ENCODE measurements at regions not wholly inside any gene's neighbourhood (a gene's known extent, or its start where the extent isn't known, plus 50 kb on each side); places are given as distances from the start of the nearest gene placed in this dataset.

- no peak overlapping the region for H3K4me3 ChIP-seq
- no peaks in the 10 kb centered on the region for H3K4me1 ChIP-seq
- H3K36me3 ChIP-seq: no peaks in the 10 kb centered on the region
- no peak overlapping the region for H3K27ac ChIP-seq
- H3K9me3 ChIP-seq: no peaks in the 10 kb centered on the region
- no peak for TF ChIP-seq POLR2AphosphoS5 (IDR thresholded peaks at IDR 0.05; ENCODE audit: insufficient read depth in 1 of 2, low read depth in 1 of 2)
- TF ChIP-seq POLR2A (IDR thresholded peaks at IDR 0.05): no peak
- TF ChIP-seq CTCF (IDR thresholded peaks at IDR 0.05): no peak
- H3K27me3 ChIP-seq: no peaks in the 10 kb centered on the region
- intact Hi-C loops (cut with DNase I): loop anchor here (10.0 kb wide), 2 partner anchors 154 to 234 kb away; no protein-coding TSS in a partner anchor
- DNase-seq (ENCODE audit: extremely low spot score in 2 of 2): peak in 1 of 2 donors; percentile 55
These were observed 58.8 kb upstream of the KCNA1 start for GRCh38 chr12:4850857-4851380.

GRCh38 chr12:4852308-4852707 lies 57.4 kb upstream of the KCNA1 start:
- H3K4me1 ChIP-seq: no peaks in the 10 kb centered on the region
- no peak overlapping the region for H3K27ac ChIP-seq
- no peak overlapping the region for H3K4me3 ChIP-seq
- TF ChIP-seq POLR2A (IDR thresholded peaks at IDR 0.05): no peak
- TF ChIP-seq CTCF (IDR thresholded peaks at IDR 0.05): no peak
- TF ChIP-seq POLR2AphosphoS5 (IDR thresholded peaks at IDR 0.05; ENCODE audit: insufficient read depth in 1 of 2, low read depth in 1 of 2): no peak
- H3K36me3 ChIP-seq: no peaks in the 10 kb centered on the region
- intact Hi-C loops (cut with DNase I): loop anchor here (10.0 kb wide), 2 partner anchors 152 to 232 kb away; no protein-coding TSS in a partner anchor
- H3K27me3 ChIP-seq: no peaks in the 10 kb centered on the region
- no peaks in the 10 kb centered on the region for H3K9me3 ChIP-seq
- peak in 1 of 2 donors; percentile 64 for DNase-seq (ENCODE audit: extremely low spot score in 2 of 2)

- no peaks in the 10 kb centered on the region for H3K36me3 ChIP-seq
- no peak overlapping the region for H3K27ac ChIP-seq
- H3K4me1 ChIP-seq: peaks cover 6% of the 10 kb centered on the region
- H3K27me3 ChIP-seq: no peaks in the 10 kb centered on the region
- no peak for TF ChIP-seq POLR2AphosphoS5 (IDR thresholded peaks at IDR 0.05; ENCODE audit: insufficient read depth in 1 of 2, low read depth in 1 of 2)
- no peak for TF ChIP-seq POLR2A (IDR thresholded peaks at IDR 0.05)
- TF ChIP-seq CTCF (IDR thresholded peaks at IDR 0.05): no peak
- H3K4me3 ChIP-seq: no peak overlapping the region
- H3K9me3 ChIP-seq: no peaks in the 10 kb centered on the region
- DNase-seq (ENCODE audit: extremely low spot score in 2 of 2): peak in 1 of 2 donors; percentile 95
- intact Hi-C loops (cut with DNase I): loop anchor here (10.0 kb wide), 2 partner anchors 152 to 232 kb away; no protein-coding TSS in a partner anchor
These were observed 56.8 kb upstream of the KCNA1 start for GRCh38 chr12:4852911-4853310.

GRCh38 chr12:4855121-4855924 lies 54.4 kb upstream of the KCNA1 start:
- H3K27me3 ChIP-seq: no peaks in the 10 kb centered on the region
- no peak overlapping the region for H3K27ac ChIP-seq
- H3K4me1 ChIP-seq: peaks cover 13% of the 10 kb centered on the region
- TF ChIP-seq POLR2AphosphoS5 (IDR thresholded peaks at IDR 0.05; ENCODE audit: insufficient read depth in 1 of 2, low read depth in 1 of 2) (no peak), POLR2A (IDR thresholded peaks at IDR 0.05) (no peak), CTCF (IDR thresholded peaks at IDR 0.05) (peak; percentile 48 to 62 (median 61))
- peak in 1 of 2 donors; percentile 79 for DNase-seq (ENCODE audit: extremely low spot score in 2 of 2)
- no peaks in the 10 kb centered on the region for H3K9me3 ChIP-seq
- no peak overlapping the region for H3K4me3 ChIP-seq
- intact Hi-C loops (cut with DNase I): loop anchor here (10.0 kb wide), 2 partner anchors 149 to 229 kb away; no protein-coding TSS in a partner anchor
- H3K36me3 ChIP-seq: no peaks in the 10 kb centered on the region

Measured in vagina (tissue), 2 donors.